ENCODE measurements at regions not wholly inside any gene's neighbourhood (a gene's known extent, or its start where the extent isn't known, plus 50 kb on each side); places are given as distances from the start of the nearest gene placed in this dataset.
A peak's percentile ranks its signal among the peaks of the same experiment; 100 is the strongest.
"Not testable (repeated sequence)": the region's sequence is repeated elsewhere in the genome, so short reads cannot be mapped to it uniquely, and the experiment has no call there.

DNA sequence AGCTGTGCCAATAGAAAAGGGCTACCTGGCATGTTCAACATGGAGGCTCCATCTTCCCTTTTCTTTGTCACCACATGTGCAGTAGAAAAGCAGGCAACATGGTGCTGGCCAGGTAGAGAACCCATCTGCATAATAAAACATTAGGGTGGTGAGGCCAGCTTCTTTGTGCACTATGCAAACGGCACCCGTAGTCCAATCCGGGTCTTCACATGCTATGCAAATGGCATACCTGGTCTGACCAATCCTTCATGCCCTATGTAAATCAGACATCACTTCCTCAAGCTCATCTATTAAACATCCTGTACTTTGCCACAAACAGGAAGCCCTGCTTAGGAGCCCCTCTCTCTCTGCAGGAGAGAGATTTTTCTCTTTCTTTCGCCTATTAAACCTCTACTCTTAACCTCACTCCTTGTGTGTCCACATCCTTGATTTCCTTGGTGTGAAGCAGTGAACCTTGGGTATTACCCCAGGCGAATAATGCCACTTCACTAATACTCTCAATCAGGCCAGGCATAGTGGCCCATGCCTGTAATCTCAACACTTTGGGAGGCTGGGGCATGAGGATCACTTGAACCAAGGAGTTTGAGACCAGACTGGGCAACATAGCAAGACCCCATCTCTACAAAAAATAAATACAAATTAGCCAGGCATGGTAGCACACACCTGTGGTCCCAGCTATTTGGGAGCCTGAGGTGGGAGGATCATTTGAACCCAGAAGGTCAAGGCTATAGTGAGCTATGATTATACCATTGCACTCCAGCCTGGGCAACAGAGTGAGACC lies 111.3 kb upstream of the MRI1 start:
- no peak for DNase-seq (ENCODE audit: low spot score)

DNA sequence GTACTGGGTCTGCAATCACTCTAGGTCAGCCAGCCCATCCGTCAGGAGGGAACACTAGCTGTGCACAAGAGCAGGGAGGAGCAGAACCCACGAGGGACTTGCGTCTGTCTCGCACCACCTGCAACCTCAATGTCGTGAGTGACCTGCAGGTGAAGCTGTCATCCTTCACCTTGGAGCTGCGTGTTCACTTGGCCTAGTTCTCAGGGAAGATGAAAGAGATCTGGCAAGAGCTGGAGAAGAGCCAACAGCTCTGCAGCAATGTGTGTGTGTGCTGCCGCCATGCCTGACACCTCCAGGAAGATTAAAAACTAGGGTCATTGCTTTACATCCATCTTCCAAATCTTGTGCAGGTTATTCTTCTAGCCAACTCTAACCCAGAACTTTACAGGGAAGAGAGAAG lies 117.6 kb upstream of the MRI1 start:
- DNase-seq (ENCODE audit: low spot score) = no peak

DNA sequence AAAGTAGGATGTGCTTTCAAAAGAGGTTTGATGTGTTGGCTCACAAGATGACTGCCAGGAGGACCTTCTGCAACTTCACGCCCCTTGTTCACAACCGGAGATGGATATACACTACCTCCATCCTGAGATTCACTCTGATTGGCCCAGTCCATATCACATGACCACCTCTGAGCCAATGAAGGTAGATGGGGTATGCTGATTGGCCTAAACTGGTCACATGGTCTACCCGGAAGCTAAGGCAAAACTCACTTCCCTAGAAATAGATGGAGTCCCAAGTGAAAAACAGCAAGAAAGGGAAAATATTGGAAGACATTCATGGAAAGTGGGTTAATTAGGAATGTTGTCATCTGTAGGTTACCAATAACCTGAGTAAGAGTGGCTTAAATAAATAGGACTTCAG lies 119.7 kb upstream of the MRI1 start:
- no peak for DNase-seq (ENCODE audit: low spot score)

GRCh38 chr19:13640611-13641010 lies 123.7 kb upstream of the MRI1 start:
- DNase-seq (ENCODE audit: low spot score) = no peak

DNA sequence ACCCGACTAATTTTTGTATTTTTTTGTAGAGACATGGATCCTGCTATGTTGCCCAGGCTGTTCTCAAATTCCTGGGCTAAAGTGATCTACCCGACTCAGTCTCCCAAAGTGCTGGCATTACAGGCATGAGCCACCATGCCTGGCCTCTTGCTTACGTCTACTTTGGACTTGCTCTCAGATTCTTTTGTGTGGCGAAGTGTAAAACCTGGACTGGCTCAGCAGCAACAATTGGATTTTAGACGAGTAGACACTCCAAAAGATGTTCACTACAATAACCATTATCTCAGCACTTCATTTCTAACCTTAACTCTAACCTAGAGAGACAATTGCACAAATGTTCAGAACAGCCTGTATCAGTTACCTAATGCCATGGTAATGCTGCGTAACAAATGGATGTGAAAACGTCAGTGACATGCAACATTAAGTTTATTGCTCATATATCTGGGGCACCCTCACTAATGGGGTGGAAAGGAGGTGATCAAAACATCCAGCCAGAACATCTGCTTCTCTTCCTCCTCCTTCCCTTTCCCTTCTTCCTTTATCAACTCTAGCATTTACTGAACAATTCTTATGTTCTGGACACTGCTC lies 124.9 kb upstream of the MRI1 start:
- DNase-seq (ENCODE audit: low spot score) = no peak

DNA sequence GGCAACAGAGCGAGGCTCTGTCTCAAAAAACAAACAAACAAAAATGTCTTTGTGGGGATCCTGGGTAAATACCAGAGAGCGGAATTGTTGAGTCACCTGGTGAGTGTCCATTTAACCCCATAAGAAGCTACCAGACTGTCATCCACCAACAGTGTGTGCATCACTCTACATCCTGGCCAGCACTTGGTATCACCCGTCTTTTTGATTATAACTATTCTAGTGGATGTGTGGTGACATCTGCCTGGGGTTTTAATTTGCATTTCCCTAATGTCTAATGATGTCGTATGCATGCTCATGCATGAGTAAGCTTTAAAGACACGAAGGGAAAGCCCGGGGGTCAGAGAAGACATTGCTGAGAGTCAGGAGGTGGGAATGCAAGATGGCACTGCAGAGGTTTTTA lies 126.7 kb upstream of the MRI1 start:
- no peak for DNase-seq (ENCODE audit: low spot score)

DNA sequence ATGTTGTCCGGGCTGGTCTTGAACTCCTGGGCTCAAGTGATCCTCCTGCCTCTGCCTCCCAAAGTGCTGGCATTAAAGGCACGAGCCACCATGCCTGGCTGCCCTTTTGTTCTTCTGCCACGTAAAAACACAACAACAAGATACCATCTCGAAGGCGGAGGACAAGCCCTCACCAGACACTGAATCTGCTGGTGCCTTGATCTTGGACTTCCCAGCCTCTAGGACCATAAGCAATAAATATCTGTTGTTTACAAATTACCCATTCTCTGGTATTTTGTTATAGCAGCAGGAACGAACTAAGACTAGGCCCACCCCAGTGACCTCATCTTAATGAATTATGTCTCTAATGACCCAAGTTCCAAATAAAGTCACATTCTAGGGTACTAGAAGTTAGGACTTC lies 128.4 kb upstream of the CACNA1A start:
- DNase-seq (ENCODE audit: low spot score) = no peak

DNA sequence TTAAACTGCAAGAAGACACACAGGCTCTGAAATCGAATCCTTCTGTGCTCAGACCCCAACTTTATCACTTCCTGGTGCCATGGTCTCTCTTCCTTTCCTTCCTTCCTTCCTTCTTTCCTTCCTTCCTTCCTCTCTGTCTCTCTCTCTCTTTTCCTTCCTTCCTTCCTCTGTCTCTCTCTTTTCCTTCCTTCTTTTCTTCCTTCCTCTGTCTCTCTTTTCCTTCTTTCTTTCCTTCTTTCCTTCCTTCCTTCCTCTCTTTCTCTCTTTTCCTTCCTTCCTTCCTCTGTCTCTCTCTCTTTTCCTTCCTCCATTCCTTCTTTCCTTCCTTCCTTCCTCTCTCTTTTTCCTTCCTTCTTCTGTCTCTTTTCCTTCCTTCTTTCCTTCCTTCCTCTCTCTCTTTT lies 127.2 kb upstream of the CACNA1A start:
- no peak for DNase-seq (ENCODE audit: low spot score)

- DNase-seq (ENCODE audit: low spot score) = peak; percentile 22
These were observed 126.8 kb upstream of the CACNA1A start for GRCh38 chr19:13633109-13633508.

DNA sequence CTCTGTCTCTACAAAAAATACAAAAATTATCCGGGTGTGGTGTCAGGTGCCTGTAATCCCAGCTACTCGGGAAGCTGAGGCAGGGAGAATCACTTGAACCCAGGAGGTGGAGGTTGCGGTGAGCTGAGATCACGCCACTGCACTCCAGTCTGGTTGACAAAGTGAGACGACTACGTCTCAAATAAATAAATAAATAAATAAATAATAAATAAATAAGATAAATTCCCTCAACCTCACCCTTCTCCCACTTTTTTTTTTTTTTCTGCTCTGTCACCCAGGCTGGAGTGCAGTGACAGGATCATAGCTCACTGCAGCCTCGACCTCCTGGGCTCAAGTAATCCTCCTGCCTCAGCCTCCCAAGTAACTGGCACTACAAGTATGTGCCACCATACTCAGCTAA lies 125.9 kb upstream of the CACNA1A start:
- DNase-seq (ENCODE audit: low spot score) = not testable (repeated sequence)

DNA sequence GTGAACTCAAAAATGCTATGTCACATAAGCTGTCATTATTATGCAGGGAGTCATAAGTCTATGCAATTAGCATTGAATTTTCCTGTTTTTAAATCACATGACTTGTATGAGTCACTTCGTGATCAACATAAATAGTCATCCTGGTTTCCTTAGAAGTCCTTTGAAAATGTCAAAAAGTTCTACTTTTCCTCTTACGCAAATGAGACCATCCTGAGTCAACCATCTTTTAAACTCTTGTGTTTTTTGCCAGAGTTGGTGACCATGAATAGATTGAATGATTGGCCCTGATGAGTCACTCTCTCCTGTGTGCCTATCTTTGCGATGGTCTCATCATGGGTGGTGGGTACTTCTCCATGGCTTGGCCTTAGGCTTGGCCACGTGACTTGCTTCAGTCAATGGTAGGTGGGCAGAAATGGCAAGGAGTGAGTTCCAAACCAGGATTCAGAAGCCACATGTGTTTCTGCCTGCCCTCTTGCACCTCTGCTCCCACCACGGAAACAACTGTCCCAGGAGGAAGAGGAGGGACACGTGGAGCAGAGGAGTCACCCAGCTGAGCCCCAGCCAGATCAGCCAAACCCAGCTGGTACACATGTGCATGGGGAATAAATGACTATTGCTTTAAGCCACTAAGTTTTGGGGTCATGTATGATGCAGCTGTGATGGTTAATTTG lies 123.5 kb upstream of the CACNA1A start:
- DNase-seq (ENCODE audit: low spot score) = no peak

GRCh38 chr19:13627531-13627930 lies 121.3 kb upstream of the CACNA1A start:
- no peak for DNase-seq (ENCODE audit: low spot score)

- no peak for DNase-seq (ENCODE audit: low spot score)
These were observed 117.7 kb upstream of the CACNA1A start for GRCh38 chr19:13623716-13624710.

- no peak for DNase-seq (ENCODE audit: low spot score)
These were observed 116.8 kb upstream of the CACNA1A start for GRCh38 chr19:13622766-13623715.

DNA sequence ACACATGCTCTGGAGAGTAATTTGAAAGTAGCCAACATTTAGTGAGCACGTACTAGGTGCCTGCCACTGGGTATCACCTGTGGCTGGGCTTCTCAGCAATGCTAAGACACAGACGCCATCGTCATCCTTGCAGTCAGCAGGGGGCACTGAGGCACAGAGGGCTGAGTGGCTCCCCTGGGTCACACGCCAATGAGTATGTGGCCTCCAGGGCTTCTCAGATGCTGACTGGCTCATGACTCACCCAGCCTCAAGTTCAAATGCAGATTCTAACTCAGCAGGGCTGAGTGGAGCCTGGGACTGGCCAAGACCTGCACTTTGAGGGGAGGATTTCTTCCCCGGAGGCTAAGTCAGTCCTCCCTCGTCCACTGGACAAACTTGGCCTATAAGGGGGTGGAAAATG lies 115.1 kb upstream of the CACNA1A start:
- no peak for DNase-seq (ENCODE audit: low spot score)

- no peak for DNase-seq (ENCODE audit: low spot score)
These were observed 112.9 kb upstream of the CACNA1A start for GRCh38 chr19:13619203-13619632.

- no peak for DNase-seq (ENCODE audit: low spot score)
These were observed 109.6 kb upstream of the CACNA1A start for GRCh38 chr19:13615890-13616289.

- DNase-seq (ENCODE audit: low spot score) = no peak
These were observed 107.2 kb upstream of the CACNA1A start for GRCh38 chr19:13613447-13613846.

- no peak for DNase-seq (ENCODE audit: low spot score)
These were observed 105.3 kb upstream of the CACNA1A start for GRCh38 chr19:13611596-13611995.

- DNase-seq (ENCODE audit: low spot score) = no peak
These were observed 103.9 kb upstream of the CACNA1A start for GRCh38 chr19:13610039-13610691.

All from HT-29 (cell line).